ENCODE measurements at regions not wholly inside any gene's neighbourhood (a gene's known extent, or its start where the extent isn't known, plus 50 kb on each side); places are given as distances from the start of the nearest gene placed in this dataset.
"Not testable (repeated sequence)": the region's sequence is repeated elsewhere in the genome, so short reads cannot be mapped to it uniquely, and the experiment has no call there.

DNA sequence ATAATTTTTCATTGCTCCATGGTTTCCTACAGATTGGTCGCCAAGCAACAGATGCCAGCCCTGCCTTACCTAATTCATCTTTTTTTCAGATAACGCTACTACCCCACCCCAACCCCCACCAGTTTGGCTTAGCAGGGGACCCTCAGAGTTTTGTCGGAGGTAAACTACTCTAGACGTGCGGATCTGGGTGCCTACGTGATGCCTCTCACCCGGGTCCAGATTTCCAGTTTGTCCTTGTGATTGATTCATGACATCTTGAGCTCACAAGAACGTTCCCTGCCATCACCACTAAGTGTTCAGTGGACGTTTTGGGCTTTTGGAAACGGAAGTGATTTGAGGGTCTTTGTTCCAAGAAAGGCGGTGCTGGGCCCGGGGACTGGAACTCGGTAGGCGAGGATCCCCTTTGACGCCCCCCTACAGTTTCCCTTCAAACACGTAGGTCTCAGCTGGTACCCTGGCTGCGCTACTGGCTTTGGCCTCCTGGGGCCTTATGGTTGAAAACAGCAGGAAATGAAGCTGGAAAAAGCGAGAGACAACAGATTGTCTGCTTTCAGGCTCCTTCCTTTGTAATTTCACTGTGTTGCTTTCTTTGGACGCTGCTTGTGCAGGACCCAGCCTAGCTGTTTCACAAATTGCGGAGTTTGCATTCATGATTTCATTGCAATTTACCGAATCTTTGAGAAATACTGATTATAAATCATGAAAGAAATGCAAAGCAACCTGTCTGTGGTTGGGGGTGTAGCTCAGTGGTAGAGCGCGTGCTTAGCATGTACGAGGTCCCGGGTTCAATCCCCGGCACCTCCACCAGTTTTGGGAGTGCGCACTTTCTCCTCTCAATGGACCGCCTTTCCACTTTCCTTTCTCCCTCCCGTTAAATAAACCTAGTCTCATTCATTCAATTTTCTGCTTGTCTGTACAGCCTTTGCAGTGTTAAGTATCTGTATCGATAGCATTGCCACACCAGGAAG is 81.0 kb downstream of the GPX5 start:
- ATAC-seq (peak; percentile 97), DNase-seq (peak; percentile 66)
- H3K9me3 Mint-ChIP-seq, result peaks cover 4% of the 10 kb centered on the region
- H3K4me1 Mint-ChIP-seq, result peaks cover 10% of the 10 kb centered on the region
- H3K27ac Mint-ChIP-seq, result peak overlapping the region; percentile 84
- peak overlapping the region; percentile 77 for H3K4me3 Mint-ChIP-seq
- H3K27me3 Mint-ChIP-seq, result peaks cover 59% of the 10 kb centered on the region
- peaks cover 4% of the 10 kb centered on the region for H3K36me3 Mint-ChIP-seq (ENCODE audit: low read depth)

DNA sequence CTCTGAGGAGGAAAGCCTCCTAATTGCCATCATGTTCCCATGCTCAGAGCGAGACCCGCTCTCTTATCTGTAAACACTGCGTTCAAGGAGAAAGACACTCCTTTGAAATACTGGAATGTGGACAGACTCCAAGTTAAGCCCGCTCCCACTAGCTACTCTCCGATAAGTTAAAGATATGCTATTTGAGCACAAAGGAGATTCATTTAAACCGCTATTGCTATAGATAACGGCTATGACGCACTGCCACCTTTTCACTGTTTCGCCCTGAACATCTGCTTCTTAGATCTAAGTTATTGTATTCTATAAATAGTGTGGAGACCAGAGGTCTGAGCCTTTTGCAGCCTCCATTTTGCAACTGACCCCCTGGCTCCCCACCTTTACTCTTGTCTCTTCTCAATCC is 82.3 kb downstream of the GPX5 start:
- Mint-ChIP-seq H3K4me3 (no peak overlapping the region), H3K27me3 (peaks cover 60% of the 10 kb centered on the region), H3K36me3 (ENCODE audit: low read depth) (peaks cover 4% of the 10 kb centered on the region), H3K9me3 (peaks cover 4% of the 10 kb centered on the region), H3K4me1 (peaks cover 10% of the 10 kb centered on the region), H3K27ac (no peak overlapping the region)
- ATAC-seq, result no peak
- DNase-seq, result no peak

DNA sequence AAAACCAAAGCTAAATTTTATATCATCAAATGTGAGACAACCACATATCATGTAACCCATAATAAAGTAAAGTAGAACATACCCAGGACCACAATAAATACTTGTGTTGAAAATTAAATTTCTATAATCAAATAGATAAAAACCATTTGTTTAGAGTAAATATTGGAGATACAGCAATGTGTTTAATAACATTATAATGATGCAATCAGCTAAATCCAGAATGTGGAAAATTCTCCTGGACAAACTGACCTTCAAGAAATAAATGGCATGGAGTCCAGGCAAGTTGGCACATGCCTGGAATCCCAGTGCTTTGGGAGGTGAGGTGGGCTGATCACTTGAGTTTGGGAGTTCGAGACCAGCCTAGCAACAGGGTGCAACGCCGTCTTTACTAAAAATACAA is 84.0 kb downstream of the GPX5 start:
- H3K9me3 Mint-ChIP-seq, result peaks cover 4% of the 10 kb centered on the region
- no peak for DNase-seq
- peaks cover 10% of the 10 kb centered on the region for H3K4me1 Mint-ChIP-seq
- H3K27ac Mint-ChIP-seq, result no peak overlapping the region
- peaks cover 64% of the 10 kb centered on the region for H3K27me3 Mint-ChIP-seq
- ATAC-seq, result no peak
- H3K4me3 Mint-ChIP-seq, result no peak overlapping the region
- peaks cover 4% of the 10 kb centered on the region for H3K36me3 Mint-ChIP-seq (ENCODE audit: low read depth)

DNA sequence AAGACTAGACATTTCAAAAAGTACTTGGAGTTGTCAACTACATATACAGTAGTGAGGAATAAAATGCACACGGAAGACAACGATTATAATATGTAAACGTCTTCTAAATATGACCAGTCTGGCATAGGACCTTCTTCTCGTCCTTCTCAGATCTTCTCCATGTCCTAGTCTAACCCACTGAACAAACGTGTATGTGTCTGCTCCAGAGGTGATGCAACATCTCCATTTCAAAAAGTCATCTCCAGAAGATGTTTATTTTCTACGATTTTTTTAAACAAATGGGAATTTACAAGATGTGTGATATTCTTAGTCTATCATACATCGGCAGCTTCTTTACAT is 89.9 kb downstream of the GPX5 start:
- H3K27me3 Mint-ChIP-seq, result peaks cover 48% of the 10 kb centered on the region
- no peak for DNase-seq
- peaks cover 4% of the 10 kb centered on the region for H3K9me3 Mint-ChIP-seq
- no peak overlapping the region for H3K4me3 Mint-ChIP-seq
- ATAC-seq, result no peak
- no peaks in the 10 kb centered on the region for H3K4me1 Mint-ChIP-seq
- H3K27ac Mint-ChIP-seq, result no peak overlapping the region
- no peaks in the 10 kb centered on the region for H3K36me3 Mint-ChIP-seq (ENCODE audit: low read depth)

DNA sequence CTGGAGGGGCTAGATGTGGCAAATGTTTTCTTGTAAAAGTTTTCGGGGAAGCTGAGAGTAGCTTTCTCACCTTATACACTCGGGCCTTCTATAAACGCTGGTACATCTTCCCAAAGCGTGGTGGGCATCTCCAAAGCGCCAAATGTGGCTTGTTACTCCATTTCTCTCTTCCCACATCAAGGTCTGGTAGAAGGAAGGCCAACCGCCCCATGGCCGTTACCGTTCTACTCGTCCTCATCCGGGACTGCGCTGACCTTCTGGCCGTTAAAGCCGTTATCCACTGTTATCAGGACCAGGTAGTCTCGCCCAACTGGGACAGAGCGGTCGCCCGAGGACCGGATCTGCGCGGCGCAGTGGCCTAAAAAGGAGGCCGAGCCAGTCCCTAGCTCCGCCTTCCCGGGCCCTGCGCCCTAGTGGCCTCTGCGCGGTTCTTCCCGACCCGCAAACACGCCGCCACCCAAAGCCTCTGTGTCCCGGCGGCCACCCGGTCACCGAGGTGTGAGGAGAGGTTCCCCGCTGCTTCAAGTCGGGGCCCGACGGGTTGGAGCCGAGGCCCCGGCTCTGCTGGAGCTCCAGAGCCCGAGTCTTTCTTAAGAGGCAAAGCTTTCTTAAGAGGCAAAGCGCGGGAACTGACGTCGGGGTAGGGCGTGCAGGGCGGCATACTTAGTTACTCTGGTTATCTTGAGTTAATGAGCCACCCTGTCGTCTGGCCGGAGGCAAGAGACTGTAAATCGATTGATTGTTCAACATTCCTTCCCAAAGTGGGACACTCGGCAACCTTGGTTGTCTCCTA is 90.5 kb downstream of the GPX5 start:
- ATAC-seq, result no peak
- Mint-ChIP-seq H3K27me3 (peaks cover 53% of the 10 kb centered on the region), H3K9me3 (peaks cover 6% of the 10 kb centered on the region), H3K27ac (no peak overlapping the region), H3K4me1 (no peaks in the 10 kb centered on the region), H3K36me3 (ENCODE audit: low read depth) (no peaks in the 10 kb centered on the region), H3K4me3 (no peak overlapping the region)
- DNase-seq, result no peak

DNA sequence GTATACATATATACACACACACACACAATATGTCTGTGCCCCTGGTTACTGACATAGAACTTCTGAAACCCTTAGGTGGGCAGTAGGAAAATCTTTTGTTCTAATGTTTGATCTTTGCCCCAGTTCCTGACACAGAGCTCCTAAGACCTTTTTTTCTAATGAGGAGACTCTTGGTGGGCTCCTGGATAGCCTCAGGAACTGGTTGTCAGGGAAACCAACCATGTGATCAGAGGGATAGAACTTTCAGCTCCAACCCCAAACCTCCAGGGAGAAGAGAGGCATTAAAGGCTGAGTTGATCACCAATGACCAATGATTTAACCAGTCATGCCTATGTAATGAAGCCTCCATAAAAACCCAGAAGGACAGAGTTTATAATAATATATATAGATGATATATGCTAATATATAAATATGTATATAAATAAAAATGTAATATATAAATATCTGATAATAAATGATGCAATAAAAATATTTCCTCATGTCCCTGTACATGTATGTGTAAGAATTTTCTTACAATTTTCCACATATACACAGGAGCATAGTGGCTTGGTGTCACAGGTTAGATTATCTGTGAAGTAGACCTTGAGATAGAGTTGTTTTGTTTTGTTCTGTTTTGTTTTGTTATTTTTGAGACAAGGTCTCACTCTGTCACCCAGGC is 93.3 kb downstream of the GPX5 start:
- ATAC-seq, result no peak
- peaks cover 9% of the 10 kb centered on the region for H3K9me3 Mint-ChIP-seq
- peaks cover 44% of the 10 kb centered on the region for H3K27me3 Mint-ChIP-seq
- H3K4me3 Mint-ChIP-seq, result no peak overlapping the region
- peaks cover 2% of the 10 kb centered on the region for H3K36me3 Mint-ChIP-seq (ENCODE audit: low read depth)
- no peaks in the 10 kb centered on the region for H3K4me1 Mint-ChIP-seq
- DNase-seq, result no peak
- no peak overlapping the region for H3K27ac Mint-ChIP-seq

DNA sequence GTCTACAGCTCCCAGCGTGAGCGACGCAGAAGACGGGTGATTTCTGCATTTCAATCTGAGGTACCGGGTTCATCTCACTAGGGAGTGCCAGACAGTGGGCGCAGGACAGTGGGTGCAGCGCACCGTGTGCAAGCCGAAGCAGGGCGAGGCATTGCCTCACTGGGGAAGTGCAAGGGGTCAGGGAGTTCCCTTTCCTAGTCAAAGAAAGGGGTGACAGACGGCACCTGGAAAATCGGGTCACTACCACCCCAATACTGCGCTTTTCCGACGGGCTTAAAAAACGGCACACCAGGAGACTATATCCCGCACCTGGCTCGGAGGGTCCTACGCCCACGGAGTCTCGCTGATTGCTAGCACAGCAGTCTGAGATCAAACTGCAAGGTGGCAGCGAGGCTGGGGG is 95.6 kb downstream of the GPX5 start:
- ATAC-seq; H3K9me3 Mint-ChIP-seq; H3K4me3 Mint-ChIP-seq; DNase-seq; H3K36me3 Mint-ChIP-seq (ENCODE audit: low read depth); H3K4me1 Mint-ChIP-seq; H3K27ac Mint-ChIP-seq: not testable (repeated sequence)
- H3K27me3 Mint-ChIP-seq, result peaks cover 29% of the 10 kb centered on the region

DNA sequence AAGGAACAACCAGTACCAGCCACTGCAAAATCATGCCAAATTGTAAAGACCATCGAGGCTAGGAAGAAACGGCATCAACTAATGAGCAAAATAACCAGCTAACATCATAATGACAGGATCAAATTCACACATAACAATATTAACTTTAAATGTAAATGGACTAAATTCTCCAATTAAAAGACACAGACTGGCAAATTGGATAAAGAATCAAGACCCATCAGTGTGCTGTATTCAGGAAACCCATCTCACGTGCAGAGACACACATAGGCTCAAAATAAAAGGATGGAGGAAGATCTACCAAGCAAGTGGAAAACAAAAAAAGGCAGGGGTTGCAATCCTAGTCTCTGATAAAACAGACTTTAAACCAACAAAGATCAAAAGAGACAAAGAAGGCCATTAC is 97.6 kb downstream of the GPX5 start:
- H3K9me3 Mint-ChIP-seq; H3K4me3 Mint-ChIP-seq; ATAC-seq; H3K27ac Mint-ChIP-seq; H3K36me3 Mint-ChIP-seq (ENCODE audit: low read depth); H3K4me1 Mint-ChIP-seq; DNase-seq: not testable (repeated sequence)
- peaks cover 28% of the 10 kb centered on the region for H3K27me3 Mint-ChIP-seq

DNA sequence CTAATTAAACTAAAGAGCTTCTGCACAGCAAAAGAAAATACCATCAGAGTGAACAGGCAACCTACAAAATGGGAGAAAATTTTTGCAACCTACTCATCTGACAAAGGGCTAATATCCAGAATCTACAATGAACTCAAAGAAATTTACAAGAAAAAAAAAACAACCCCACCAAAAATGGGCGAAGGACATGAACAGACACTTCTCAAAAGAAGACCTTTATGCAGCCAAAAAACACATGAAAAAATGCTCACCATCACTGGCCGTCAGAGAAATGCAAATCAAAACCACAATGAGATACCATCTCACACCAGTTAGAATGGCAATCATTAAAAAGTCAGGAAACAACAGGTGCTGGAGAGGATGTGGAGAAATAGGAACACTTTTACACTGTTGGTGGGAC is 100.7 kb downstream of the GPX5 start:
- H3K27me3 Mint-ChIP-seq, result peaks cover 15% of the 10 kb centered on the region
- not testable (repeated sequence) for H3K36me3 Mint-ChIP-seq (ENCODE audit: low read depth); H3K4me3 Mint-ChIP-seq; ATAC-seq; H3K4me1 Mint-ChIP-seq; H3K9me3 Mint-ChIP-seq; H3K27ac Mint-ChIP-seq; DNase-seq

DNA sequence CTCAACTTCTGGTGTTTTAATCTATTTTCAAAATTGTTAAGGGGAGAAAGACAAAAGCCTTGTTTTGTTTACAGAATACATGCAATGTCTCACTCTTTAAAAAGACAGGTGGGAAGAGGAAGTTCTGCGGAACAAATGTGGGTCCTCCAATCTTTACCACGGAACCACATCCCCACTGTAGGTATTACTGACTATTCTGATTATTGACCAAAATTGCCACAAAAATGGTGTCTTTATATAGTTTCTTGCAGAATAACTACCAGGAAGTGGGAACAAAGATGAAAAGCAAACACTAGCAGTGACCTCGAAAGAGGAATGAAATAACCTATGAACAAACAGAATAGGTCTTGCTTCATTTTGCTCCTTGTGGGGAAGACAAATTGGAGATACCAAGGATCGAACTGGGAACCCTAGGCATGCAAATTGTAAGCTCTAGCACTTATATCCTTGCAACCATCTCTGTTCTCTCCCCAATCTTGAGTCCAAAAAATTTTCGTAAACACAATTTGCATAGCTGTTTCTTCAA is 106.7 kb downstream of the GPX5 start:
- Mint-ChIP-seq H3K9me3 (peaks cover 3% of the 10 kb centered on the region), H3K27me3 (peaks cover 62% of the 10 kb centered on the region), H3K36me3 (ENCODE audit: low read depth) (no peaks in the 10 kb centered on the region), H3K27ac (no peak overlapping the region), H3K4me1 (peaks cover 4% of the 10 kb centered on the region), H3K4me3 (no peak overlapping the region)
- no peak for ATAC-seq
- no peak for DNase-seq

DNA sequence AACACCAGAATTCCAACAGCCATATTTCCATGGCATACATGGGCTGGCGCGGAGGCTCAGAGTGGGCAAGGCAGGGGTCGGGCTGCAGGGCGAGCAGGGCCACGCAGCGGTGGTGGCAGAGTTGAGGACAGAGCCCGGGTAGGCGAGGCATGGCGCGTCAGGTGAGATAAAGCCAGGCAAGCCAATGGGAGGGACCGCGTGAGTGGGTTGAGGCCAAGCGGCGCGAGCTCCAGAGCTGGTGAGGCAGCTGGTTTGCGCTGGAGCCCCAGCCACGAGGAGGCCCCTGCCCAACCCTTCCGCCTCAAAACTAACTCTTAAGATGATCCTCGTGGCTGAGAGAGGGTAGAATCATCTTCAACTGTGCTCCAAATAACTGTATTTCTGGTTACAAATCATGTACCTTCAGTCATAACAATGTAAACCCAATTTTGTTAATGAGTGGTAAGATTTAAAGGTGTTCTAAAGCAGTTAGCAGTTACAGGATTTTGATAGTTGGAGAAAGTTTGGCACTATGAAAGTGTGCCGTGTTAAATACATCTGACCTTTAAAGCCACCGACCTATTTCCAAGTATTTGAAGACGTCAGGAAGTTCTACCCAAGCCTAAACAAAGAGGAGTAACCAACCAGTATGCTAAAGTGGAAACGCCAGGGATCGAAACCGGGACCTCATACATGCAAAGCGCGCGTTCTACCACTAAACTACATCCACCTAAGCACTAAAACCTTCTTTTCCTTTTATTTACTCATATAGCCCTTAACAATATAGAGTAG is 107.9 kb downstream of the GPX5 start:
- H3K4me3 Mint-ChIP-seq, result no peak overlapping the region
- no peak for DNase-seq
- H3K27me3 Mint-ChIP-seq, result peaks cover 70% of the 10 kb centered on the region
- ATAC-seq, result no peak
- peaks cover 4% of the 10 kb centered on the region for H3K4me1 Mint-ChIP-seq
- H3K9me3 Mint-ChIP-seq, result peaks cover 3% of the 10 kb centered on the region
- no peak overlapping the region for H3K27ac Mint-ChIP-seq
- no peaks in the 10 kb centered on the region for H3K36me3 Mint-ChIP-seq (ENCODE audit: low read depth)

DNA sequence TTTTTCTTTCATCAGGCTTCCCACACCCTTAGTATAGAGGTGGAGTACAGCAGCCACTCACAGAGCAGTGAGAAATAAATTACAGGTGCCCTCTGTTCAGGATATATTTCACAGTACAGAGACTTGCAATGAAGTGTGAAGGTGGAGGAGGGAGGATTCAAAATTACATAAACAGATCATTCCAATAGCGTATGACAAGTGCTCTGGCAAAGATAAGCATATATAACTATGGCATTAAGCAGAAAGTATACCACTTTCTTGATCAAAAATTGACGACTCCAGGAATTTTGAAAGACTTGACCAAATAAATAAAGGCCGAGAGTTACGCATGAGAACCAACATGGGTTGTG is 108.7 kb downstream of the GPX5 start:
- H3K9me3 Mint-ChIP-seq, result peaks cover 3% of the 10 kb centered on the region
- peaks cover 73% of the 10 kb centered on the region for H3K27me3 Mint-ChIP-seq
- ATAC-seq, result no peak
- no peaks in the 10 kb centered on the region for H3K36me3 Mint-ChIP-seq (ENCODE audit: low read depth)
- DNase-seq, result no peak
- no peak overlapping the region for H3K27ac Mint-ChIP-seq
- peak overlapping the region; percentile 62 for H3K4me3 Mint-ChIP-seq
- H3K4me1 Mint-ChIP-seq, result peaks cover 4% of the 10 kb centered on the region

DNA sequence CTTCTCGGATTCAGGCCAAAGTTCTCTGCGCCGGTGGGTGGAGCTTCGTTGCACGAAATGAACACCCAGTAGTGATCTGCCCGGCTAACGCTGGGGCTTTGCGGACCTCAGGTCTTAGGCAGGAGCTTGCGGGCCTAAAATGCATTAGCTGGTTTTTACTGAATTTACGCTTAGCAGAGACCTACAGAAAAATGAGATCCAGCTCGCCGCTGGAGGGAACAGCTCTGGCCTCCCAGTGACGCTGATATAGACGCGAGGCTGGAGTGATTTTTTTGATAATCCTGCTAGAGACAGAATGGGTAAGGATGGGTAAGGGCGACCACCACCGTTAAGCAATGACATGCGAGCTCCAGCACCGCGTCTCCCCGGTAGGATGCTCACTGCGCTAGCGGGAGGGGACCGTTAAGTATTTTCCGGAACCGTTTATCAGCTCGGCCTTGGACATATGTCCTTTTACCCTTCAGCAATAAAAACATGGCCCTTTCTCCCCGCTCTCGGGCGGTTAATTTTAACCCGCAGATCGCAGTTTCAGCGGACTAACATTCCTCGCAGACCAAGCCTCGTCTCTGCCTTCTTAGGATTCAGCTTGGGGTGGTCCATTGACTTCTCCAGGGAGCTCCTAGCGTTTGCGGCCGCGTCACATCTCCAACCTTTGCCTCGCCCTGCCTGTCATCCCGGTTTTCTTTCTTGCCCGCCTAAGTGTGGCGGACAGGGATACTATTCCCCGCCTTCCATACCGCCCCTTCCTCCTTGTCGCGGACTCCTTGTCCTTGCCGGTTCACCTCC is 109.3 kb downstream of the GPX5 start:
- Mint-ChIP-seq H3K36me3 (ENCODE audit: low read depth) (no peaks in the 10 kb centered on the region), H3K4me3 (peak overlapping the region; percentile 62), H3K27ac (no peak overlapping the region), H3K27me3 (peaks cover 73% of the 10 kb centered on the region), H3K4me1 (peaks cover 4% of the 10 kb centered on the region), H3K9me3 (peaks cover 3% of the 10 kb centered on the region)
- DNase-seq, result no peak
- ATAC-seq, result no peak
